ENCODE measurements at regions not wholly inside any gene's neighbourhood (a gene's known extent, or its start where the extent isn't known, plus 50 kb on each side); places are given as distances from the start of the nearest gene placed in this dataset.

DNA sequence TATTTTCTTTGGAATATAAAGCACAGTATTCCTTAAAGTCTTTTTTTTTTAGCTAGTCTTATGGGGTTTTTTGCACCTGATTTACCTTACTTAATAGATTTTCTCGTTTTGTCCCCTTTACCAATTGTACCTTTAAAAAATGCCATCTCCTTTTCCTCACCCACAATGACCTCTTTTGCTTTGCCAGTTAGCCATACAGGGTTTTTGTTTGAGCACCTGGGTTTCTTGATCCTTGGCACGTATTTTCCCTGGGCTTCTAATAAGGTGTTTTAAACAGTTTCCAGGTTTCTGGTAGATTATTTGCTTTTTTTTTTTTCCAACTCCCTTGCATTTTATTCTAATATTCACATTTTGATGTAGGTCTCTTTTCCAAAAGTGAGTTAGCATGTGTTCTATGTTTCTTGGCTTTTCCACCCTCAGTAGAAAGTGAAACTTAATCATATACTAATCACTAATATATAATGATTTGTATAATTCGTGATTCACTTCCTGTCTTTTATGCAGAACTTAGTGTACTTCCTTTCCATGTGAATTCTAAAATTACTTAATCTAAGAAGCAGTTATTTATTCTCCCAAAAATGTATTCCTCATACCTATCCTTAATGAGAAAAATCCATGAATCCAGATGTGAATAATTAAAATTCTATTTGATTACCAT, 673.9 kb upstream of the RGMB start:
- no peak overlapping the region for H3K4me3 ChIP-seq (ENCODE audit: low read length in 3 of 3)
- H3K4me1 ChIP-seq (ENCODE audit: control insufficient read depth in 3 of 3, insufficient read depth in 3 of 3, low read length in 3 of 3), result no peaks in the 10 kb centered on the region
- no peak overlapping the region for H3K9ac ChIP-seq (ENCODE audit: low read depth in 1 of 3, low read length in 3 of 3)
- H3K27ac ChIP-seq (ENCODE audit: low read depth, low read length), result no peak overlapping the region
- no peaks in the 10 kb centered on the region for H3K27me3 ChIP-seq (ENCODE audit: control insufficient read depth in 3 of 3, insufficient read depth in 3 of 3, low read length in 3 of 3)
- no peaks in the 10 kb centered on the region for H3K9me3 ChIP-seq (ENCODE audit: control insufficient read depth in 3 of 3, low read length in 3 of 3)
- H3K36me3 ChIP-seq (ENCODE audit: control insufficient read depth in 3 of 3, insufficient read depth in 3 of 3, low read length in 3 of 3), result no peaks in the 10 kb centered on the region

GRCh38 chr5:98101131-98101530, 672.3 kb upstream of the RGMB start:
- Histone ChIP-seq H3K27ac (ENCODE audit: low read depth, low read length) (no peak overlapping the region), H3K9ac (ENCODE audit: low read depth in 1 of 3, low read length in 3 of 3) (no peak overlapping the region), H3K27me3 (ENCODE audit: control insufficient read depth in 3 of 3, insufficient read depth in 3 of 3, low read length in 3 of 3) (no peaks in the 10 kb centered on the region)

GRCh38 chr5:98102936-98103335, 670.5 kb upstream of the RGMB start:
- Histone ChIP-seq H3K27me3 (ENCODE audit: control insufficient read depth in 3 of 3, insufficient read depth in 3 of 3, low read length in 3 of 3) (no peaks in the 10 kb centered on the region), H3K27ac (ENCODE audit: low read depth, low read length) (no peak overlapping the region), H3K36me3 (ENCODE audit: control insufficient read depth in 3 of 3, insufficient read depth in 3 of 3, low read length in 3 of 3) (no peaks in the 10 kb centered on the region), H3K4me3 (ENCODE audit: low read length in 3 of 3) (no peak overlapping the region), H3K4me1 (ENCODE audit: control insufficient read depth in 3 of 3, insufficient read depth in 3 of 3, low read length in 3 of 3) (no peaks in the 10 kb centered on the region), H3K9me3 (ENCODE audit: control insufficient read depth in 3 of 3, low read length in 3 of 3) (no peaks in the 10 kb centered on the region), H3K9ac (ENCODE audit: low read depth in 1 of 3, low read length in 3 of 3) (no peak overlapping the region)

More at GRCh38 chr5:98101131-98101530, 672.3 kb upstream of the RGMB start:
- H3K4me1 ChIP-seq (ENCODE audit: control insufficient read depth in 3 of 3, insufficient read depth in 3 of 3, low read length in 3 of 3), result no peaks in the 10 kb centered on the region
- H3K9me3 ChIP-seq (ENCODE audit: control insufficient read depth in 3 of 3, low read length in 3 of 3), result no peaks in the 10 kb centered on the region
- H3K4me3 ChIP-seq (ENCODE audit: low read length in 3 of 3), result no peak overlapping the region
- no peaks in the 10 kb centered on the region for H3K36me3 ChIP-seq (ENCODE audit: control insufficient read depth in 3 of 3, insufficient read depth in 3 of 3, low read length in 3 of 3)

DNA sequence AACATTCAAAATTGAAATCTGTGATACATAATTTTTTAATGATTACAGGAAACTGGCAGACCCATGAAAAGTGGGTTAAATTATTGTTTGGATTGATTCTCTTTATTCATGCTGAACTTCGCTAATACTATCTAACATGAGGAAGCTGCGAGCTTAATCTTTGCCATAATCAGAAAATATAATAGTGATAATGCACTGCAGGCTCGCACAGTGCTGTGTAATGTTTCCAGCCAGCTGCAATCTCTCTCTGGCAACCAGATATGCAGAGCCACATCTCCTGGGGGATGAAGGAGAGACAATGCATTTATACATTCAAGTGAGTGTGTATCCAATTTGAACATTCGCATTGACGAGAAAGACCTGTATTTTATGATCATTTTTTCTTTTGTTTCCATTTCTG, 669.7 kb upstream of the RGMB start:
- Histone ChIP-seq H3K4me1 (ENCODE audit: control insufficient read depth in 3 of 3, insufficient read depth in 3 of 3, low read length in 3 of 3) (no peaks in the 10 kb centered on the region), H3K9me3 (ENCODE audit: control insufficient read depth in 3 of 3, low read length in 3 of 3) (no peaks in the 10 kb centered on the region), H3K4me3 (ENCODE audit: low read length in 3 of 3) (no peak overlapping the region)

DNA sequence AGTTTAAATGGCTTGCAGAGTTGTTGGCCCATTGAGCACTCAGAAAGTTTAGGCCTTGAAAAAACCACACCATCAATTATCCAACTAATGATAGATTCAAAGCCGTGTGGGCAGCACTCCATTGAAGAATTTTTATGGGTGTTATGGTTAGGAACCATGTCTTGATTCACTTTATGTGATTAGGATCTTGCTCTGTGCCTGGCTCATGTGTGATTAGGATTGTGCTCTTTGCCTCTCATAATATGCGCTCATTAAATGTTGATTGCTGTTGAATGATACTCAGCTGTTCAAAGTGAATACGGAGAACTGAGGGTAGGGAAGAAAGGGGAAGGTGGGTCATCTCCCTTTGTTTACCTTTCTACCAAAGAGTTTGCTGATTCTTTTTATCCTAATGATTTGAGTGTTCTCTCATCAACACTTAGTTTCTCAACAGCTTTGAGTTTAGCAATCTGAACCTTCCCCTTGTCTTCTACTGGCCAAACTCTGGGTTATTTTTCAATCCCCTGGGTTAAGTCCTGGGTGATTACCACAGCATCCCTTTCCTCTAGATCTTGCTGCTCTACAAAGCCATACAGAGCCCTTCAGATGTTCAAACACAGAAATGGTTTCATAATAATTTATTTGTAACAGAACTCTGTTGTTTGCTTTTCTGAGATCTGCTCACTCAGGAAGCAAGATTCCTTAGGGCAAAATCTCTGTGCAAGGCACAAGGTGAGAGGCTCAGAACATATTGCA, 668.8 kb upstream of the RGMB start:
- no peak overlapping the region for H3K27ac ChIP-seq (ENCODE audit: low read depth, low read length)
- H3K4me3 ChIP-seq (ENCODE audit: low read length in 3 of 3), result no peak overlapping the region

More for the DNA sequence above, 669.7 kb upstream of the RGMB start:
- Histone ChIP-seq H3K9ac (ENCODE audit: low read depth in 1 of 3, low read length in 3 of 3) (no peak overlapping the region), H3K36me3 (ENCODE audit: control insufficient read depth in 3 of 3, insufficient read depth in 3 of 3, low read length in 3 of 3) (no peaks in the 10 kb centered on the region), H3K27ac (ENCODE audit: low read depth, low read length) (no peak overlapping the region), H3K27me3 (ENCODE audit: control insufficient read depth in 3 of 3, insufficient read depth in 3 of 3, low read length in 3 of 3) (no peaks in the 10 kb centered on the region)

GRCh38 chr5:98105681-98106080, 667.8 kb upstream of the RGMB start:
- Histone ChIP-seq H3K9ac (ENCODE audit: low read depth in 1 of 3, low read length in 3 of 3) (no peak overlapping the region), H3K36me3 (ENCODE audit: control insufficient read depth in 3 of 3, insufficient read depth in 3 of 3, low read length in 3 of 3) (no peaks in the 10 kb centered on the region), H3K27me3 (ENCODE audit: control insufficient read depth in 3 of 3, insufficient read depth in 3 of 3, low read length in 3 of 3) (no peaks in the 10 kb centered on the region)

More for the DNA sequence above, 668.8 kb upstream of the RGMB start:
- H3K9ac ChIP-seq (ENCODE audit: low read depth in 1 of 3, low read length in 3 of 3), result no peak overlapping the region
- no peaks in the 10 kb centered on the region for H3K4me1 ChIP-seq (ENCODE audit: control insufficient read depth in 3 of 3, insufficient read depth in 3 of 3, low read length in 3 of 3)
- no peaks in the 10 kb centered on the region for H3K9me3 ChIP-seq (ENCODE audit: control insufficient read depth in 3 of 3, low read length in 3 of 3)
- H3K36me3 ChIP-seq (ENCODE audit: control insufficient read depth in 3 of 3, insufficient read depth in 3 of 3, low read length in 3 of 3), result no peaks in the 10 kb centered on the region
- no peaks in the 10 kb centered on the region for H3K27me3 ChIP-seq (ENCODE audit: control insufficient read depth in 3 of 3, insufficient read depth in 3 of 3, low read length in 3 of 3)

GRCh38 chr5:98106116-98107031, 667.1 kb upstream of the RGMB start:
- Histone ChIP-seq H3K9me3 (ENCODE audit: control insufficient read depth in 3 of 3, low read length in 3 of 3) (no peaks in the 10 kb centered on the region), H3K9ac (ENCODE audit: low read depth in 1 of 3, low read length in 3 of 3) (no peak overlapping the region), H3K27me3 (ENCODE audit: control insufficient read depth in 3 of 3, insufficient read depth in 3 of 3, low read length in 3 of 3) (no peaks in the 10 kb centered on the region), H3K4me1 (ENCODE audit: control insufficient read depth in 3 of 3, insufficient read depth in 3 of 3, low read length in 3 of 3) (no peaks in the 10 kb centered on the region), H3K27ac (ENCODE audit: low read depth, low read length) (no peak overlapping the region), H3K4me3 (ENCODE audit: low read length in 3 of 3) (no peak overlapping the region), H3K36me3 (ENCODE audit: control insufficient read depth in 3 of 3, insufficient read depth in 3 of 3, low read length in 3 of 3) (no peaks in the 10 kb centered on the region)

More at GRCh38 chr5:98105681-98106080, 667.8 kb upstream of the RGMB start:
- Histone ChIP-seq H3K4me3 (ENCODE audit: low read length in 3 of 3) (no peak overlapping the region), H3K9me3 (ENCODE audit: control insufficient read depth in 3 of 3, low read length in 3 of 3) (no peaks in the 10 kb centered on the region), H3K27ac (ENCODE audit: low read depth, low read length) (no peak overlapping the region), H3K4me1 (ENCODE audit: control insufficient read depth in 3 of 3, insufficient read depth in 3 of 3, low read length in 3 of 3) (no peaks in the 10 kb centered on the region)

- no peaks in the 10 kb centered on the region for H3K36me3 ChIP-seq (ENCODE audit: control insufficient read depth in 3 of 3, insufficient read depth in 3 of 3, low read length in 3 of 3)
- no peaks in the 10 kb centered on the region for H3K4me1 ChIP-seq (ENCODE audit: control insufficient read depth in 3 of 3, insufficient read depth in 3 of 3, low read length in 3 of 3)
- H3K4me3 ChIP-seq (ENCODE audit: low read length in 3 of 3), result no peak overlapping the region
- no peak overlapping the region for H3K9ac ChIP-seq (ENCODE audit: low read depth in 1 of 3, low read length in 3 of 3)
- H3K27me3 ChIP-seq (ENCODE audit: control insufficient read depth in 3 of 3, insufficient read depth in 3 of 3, low read length in 3 of 3), result no peaks in the 10 kb centered on the region
- H3K27ac ChIP-seq (ENCODE audit: low read depth, low read length), result no peak overlapping the region
- H3K9me3 ChIP-seq (ENCODE audit: control insufficient read depth in 3 of 3, low read length in 3 of 3), result no peaks in the 10 kb centered on the region
These were observed 665.0 kb upstream of the RGMB start for GRCh38 chr5:98108497-98108896.

DNA sequence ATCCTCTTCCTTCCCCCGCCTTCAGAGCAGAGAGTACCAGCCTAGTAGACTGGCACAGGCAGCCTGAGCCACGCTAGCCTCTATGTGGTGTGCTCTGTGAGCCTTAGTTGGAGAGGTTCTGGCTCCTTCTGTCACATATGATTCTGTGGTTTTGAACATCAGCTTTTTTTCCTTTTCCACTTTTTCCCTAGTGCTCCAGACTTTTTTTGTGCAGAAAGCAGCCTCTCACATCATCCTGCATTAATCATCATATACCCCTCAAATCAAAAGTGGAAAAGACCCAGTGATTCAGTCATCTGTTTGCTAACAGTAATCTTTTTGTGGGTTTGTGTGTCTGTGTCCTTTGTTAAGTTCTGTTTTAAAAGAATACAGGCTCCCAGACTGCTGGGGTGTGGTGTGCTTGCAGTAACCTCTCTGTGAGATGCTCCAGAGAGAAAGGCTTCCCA, 663.9 kb upstream of the RGMB start:
- Histone ChIP-seq H3K9ac (ENCODE audit: low read depth in 1 of 3, low read length in 3 of 3) (no peak overlapping the region), H3K9me3 (ENCODE audit: control insufficient read depth in 3 of 3, low read length in 3 of 3) (no peaks in the 10 kb centered on the region)

More for the DNA sequence above, 663.9 kb upstream of the RGMB start:
- Histone ChIP-seq H3K4me1 (ENCODE audit: control insufficient read depth in 3 of 3, insufficient read depth in 3 of 3, low read length in 3 of 3) (no peaks in the 10 kb centered on the region), H3K27ac (ENCODE audit: low read depth, low read length) (no peak overlapping the region), H3K36me3 (ENCODE audit: control insufficient read depth in 3 of 3, insufficient read depth in 3 of 3, low read length in 3 of 3) (no peaks in the 10 kb centered on the region), H3K4me3 (ENCODE audit: low read length in 3 of 3) (no peak overlapping the region), H3K27me3 (ENCODE audit: control insufficient read depth in 3 of 3, insufficient read depth in 3 of 3, low read length in 3 of 3) (no peaks in the 10 kb centered on the region)

Measured in skeletal muscle tissue (tissue), 3 donors.